ENCODE measurements at regions not wholly inside any gene's neighbourhood (a gene's known extent, or its start where the extent isn't known, plus 50 kb on each side); places are given as distances from the start of the nearest gene placed in this dataset.
"Not testable (repeated sequence)": the region's sequence is repeated elsewhere in the genome, so short reads cannot be mapped to it uniquely, and the experiment has no call there.

GRCh38 chr11:127804747-127805400 lies 782.5 kb downstream of the ETS1 start:
- no peak for DNase-seq

GRCh38 chr11:127803755-127804154 lies 783.6 kb downstream of the ETS1 start:
- no peak for DNase-seq

GRCh38 chr11:127800989-127801688 lies 786.2 kb downstream of the ETS1 start:
- DNase-seq = no peak

- no peak for DNase-seq
Measured at GRCh38 chr11:127795326-127795725, 792.0 kb downstream of the ETS1 start.

GRCh38 chr11:127791844-127792243 lies 791.3 kb upstream of the KIRREL3 start:
- no peak for DNase-seq

- no peak for DNase-seq
Measured at GRCh38 chr11:127790592-127790991, 790.0 kb upstream of the KIRREL3 start.

- DNase-seq = no peak
Measured at GRCh38 chr11:127789927-127790326, 789.4 kb upstream of the KIRREL3 start.

- DNase-seq = not testable (repeated sequence)
Measured at GRCh38 chr11:127772938-127773337, 772.4 kb upstream of the KIRREL3 start.

- not testable (repeated sequence) for DNase-seq
Measured at GRCh38 chr11:127768931-127769330, 768.4 kb upstream of the KIRREL3 start.

GRCh38 chr11:127766734-127767133 lies 766.2 kb upstream of the KIRREL3 start:
- no peak for DNase-seq

GRCh38 chr11:127738771-127739286 lies 738.3 kb upstream of the KIRREL3 start:
- DNase-seq = no peak

- no peak for DNase-seq
Measured at GRCh38 chr11:127737499-127737898, 736.9 kb upstream of the KIRREL3 start.

GRCh38 chr11:127733552-127733951 lies 733.0 kb upstream of the KIRREL3 start:
- no peak for DNase-seq

GRCh38 chr11:127726367-127726766 lies 725.8 kb upstream of the KIRREL3 start:
- DNase-seq = no peak

- DNase-seq = no peak
Measured at GRCh38 chr11:127723714-127724113, 723.1 kb upstream of the KIRREL3 start.

GRCh38 chr11:127713226-127713625 lies 712.7 kb upstream of the KIRREL3 start:
- no peak for DNase-seq

- no peak for DNase-seq
Measured at GRCh38 chr11:127711748-127712147, 711.2 kb upstream of the KIRREL3 start.

GRCh38 chr11:127710831-127711230 lies 710.3 kb upstream of the KIRREL3 start:
- DNase-seq = no peak

GRCh38 chr11:127709960-127710359 lies 709.4 kb upstream of the KIRREL3 start:
- DNase-seq = no peak

- DNase-seq = no peak
Measured at GRCh38 chr11:127693686-127694085, 693.1 kb upstream of the KIRREL3 start.

GRCh38 chr11:127683321-127683720 lies 682.8 kb upstream of the KIRREL3 start:
- no peak for DNase-seq

GRCh38 chr11:127679816-127680545 lies 679.4 kb upstream of the KIRREL3 start:
- DNase-seq = no peak

GRCh38 chr11:127678631-127679030 lies 678.1 kb upstream of the KIRREL3 start:
- no peak for DNase-seq

All from NCI-H226 (cell line).